Prostate gland (tissue), 2 donors: ENCODE measurements at regions not wholly inside any gene's neighbourhood (a gene's known extent, or its start where the extent isn't known, plus 50 kb on each side); places are given as distances from the start of the nearest gene placed in this dataset.

ENCODE experiments used
- CTCF ChIP-seq, 4 experiments: fragments of 200-600 bp in 2 of 4; fragments of 450-650 bp in 2 of 4; sonication (generic) in 2 of 4; IDR thresholded peaks; 1 replicate in 3 of 4; 2 replicates in 1 of 4; pipeline ENCODE4 v1.5.1; 2016 to 2019; ENCODE audit warnings: antibody characterized with exemption in 4 of 4, mild to moderate bottlenecking in 2 of 4, moderate library complexity in 2 of 4
- POLR2A ChIP-seq: fragments of 450-650 bp; IDR thresholded peaks from one replicate; pipeline ENCODE4 v1.6.1; 2016; ENCODE audit warnings: antibody characterized with exemption, mild to moderate bottlenecking
- POLR2AphosphoS5 ChIP-seq: sonication (generic); formaldehyde crosslinking; IDR thresholded peaks from one replicate; pipeline ENCODE4 v1.6.1; 2017; ENCODE audit warnings: antibody characterized with exemption

GRCh38 chr6:47109281-47109680, 67.1 kb upstream of the ADGRF1 start:
- no peak for TF ChIP-seq CTCF (IDR thresholded peaks at IDR 0.05)
- no peak for TF ChIP-seq POLR2A
- TF ChIP-seq POLR2AphosphoS5: no peak
